Upper lobe of left lung (tissue), 4 donors: ENCODE measurements at regions not wholly inside any gene's neighbourhood (a gene's known extent, or its start where the extent isn't known, plus 50 kb on each side); places are given as distances from the start of the nearest gene placed in this dataset.

Experiments used
- EP300 ChIP-seq, 4 donors: sonication (generic); formaldehyde crosslinking; IDR thresholded peaks; one replicate each; pipeline ENCODE4 v1.5.1; 2017; ENCODE audit warnings: antibody characterized with exemption in 4 of 4, control low read depth in 2 of 4
- TF ChIP-seq, protein P1 (sequence below), 6 experiments: fragments of 450-650 bp in 4 of 6; fragments of 200-600 bp in 2 of 6; sonication (generic) in 2 of 6; IDR thresholded peaks; one replicate each; pipeline ENCODE4 v1.5.1; 2016 to 2019; ENCODE audit warnings: antibody characterized with exemption in 6 of 6

DNA sequence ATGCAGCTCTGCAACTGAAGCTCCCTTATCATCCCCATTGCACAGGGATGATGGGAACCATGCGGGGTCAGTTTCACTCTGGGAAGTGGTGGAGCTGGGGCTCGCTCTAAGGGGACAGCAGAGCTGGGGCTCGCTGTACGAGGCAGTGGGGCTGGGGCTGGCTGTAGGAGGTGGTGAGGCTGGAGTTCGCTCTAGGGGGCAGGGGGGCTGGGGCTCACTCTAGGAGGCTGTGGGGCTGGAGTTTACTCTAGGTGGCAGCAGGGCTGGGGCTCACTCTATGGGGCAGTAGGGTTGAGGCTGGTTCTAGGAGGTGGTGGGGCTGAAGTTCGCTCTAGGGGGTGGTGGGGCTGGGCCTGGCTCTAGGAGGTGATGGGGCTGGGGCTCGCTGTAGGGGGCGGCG lies 99.1 kb downstream of the UQCRFS1 start:
- no peak for TF ChIP-seq EP300 (IDR thresholded peaks at IDR 0.05)
- TF ChIP-seq, protein P1, sequence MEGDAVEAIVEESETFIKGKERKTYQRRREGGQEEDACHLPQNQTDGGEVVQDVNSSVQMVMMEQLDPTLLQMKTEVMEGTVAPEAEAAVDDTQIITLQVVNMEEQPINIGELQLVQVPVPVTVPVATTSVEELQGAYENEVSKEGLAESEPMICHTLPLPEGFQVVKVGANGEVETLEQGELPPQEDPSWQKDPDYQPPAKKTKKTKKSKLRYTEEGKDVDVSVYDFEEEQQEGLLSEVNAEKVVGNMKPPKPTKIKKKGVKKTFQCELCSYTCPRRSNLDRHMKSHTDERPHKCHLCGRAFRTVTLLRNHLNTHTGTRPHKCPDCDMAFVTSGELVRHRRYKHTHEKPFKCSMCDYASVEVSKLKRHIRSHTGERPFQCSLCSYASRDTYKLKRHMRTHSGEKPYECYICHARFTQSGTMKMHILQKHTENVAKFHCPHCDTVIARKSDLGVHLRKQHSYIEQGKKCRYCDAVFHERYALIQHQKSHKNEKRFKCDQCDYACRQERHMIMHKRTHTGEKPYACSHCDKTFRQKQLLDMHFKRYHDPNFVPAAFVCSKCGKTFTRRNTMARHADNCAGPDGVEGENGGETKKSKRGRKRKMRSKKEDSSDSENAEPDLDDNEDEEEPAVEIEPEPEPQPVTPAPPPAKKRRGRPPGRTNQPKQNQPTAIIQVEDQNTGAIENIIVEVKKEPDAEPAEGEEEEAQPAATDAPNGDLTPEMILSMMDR (IDR thresholded peaks at IDR 0.05) = no peak
